HG03442 (cell line): ENCODE measurements at regions not wholly inside any gene's neighbourhood (a gene's known extent, or its start where the extent isn't known, plus 50 kb on each side); places are given as distances from the start of the nearest gene placed in this dataset.
"Not testable (repeated sequence)": the region's sequence is repeated elsewhere in the genome, so short reads cannot be mapped to it uniquely, and the experiment has no call there.

Experiments used
- ATAC-seq: cut with Tn5 transposase; IDR thresholded peaks from one replicate; pipeline ENCODE4 v1.9.1; 2021; ENCODE audit warnings: mild to moderate bottlenecking, moderate library complexity; ENCODE audit not compliant: unreplicated experiment

DNA sequence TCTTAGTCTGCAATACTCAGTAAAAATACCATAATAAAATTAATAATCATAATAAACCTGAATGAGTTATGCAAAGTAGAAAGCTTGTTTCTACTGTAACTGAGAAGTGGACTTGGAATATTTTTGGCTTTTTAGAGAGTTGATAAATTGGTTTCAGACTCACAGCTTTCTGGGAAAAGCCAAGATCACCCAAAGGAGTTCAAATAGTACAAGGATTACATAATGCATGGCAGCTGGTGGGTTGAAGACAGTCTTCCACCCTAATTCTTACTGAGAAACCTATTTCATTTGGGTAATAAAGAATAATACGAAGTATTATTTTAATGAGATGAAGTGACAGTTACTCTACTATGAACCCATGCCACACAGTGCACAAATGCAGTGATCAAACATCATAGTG is 139.4 kb upstream of the KLF12 start:
- ATAC-seq, result no peak

DNA sequence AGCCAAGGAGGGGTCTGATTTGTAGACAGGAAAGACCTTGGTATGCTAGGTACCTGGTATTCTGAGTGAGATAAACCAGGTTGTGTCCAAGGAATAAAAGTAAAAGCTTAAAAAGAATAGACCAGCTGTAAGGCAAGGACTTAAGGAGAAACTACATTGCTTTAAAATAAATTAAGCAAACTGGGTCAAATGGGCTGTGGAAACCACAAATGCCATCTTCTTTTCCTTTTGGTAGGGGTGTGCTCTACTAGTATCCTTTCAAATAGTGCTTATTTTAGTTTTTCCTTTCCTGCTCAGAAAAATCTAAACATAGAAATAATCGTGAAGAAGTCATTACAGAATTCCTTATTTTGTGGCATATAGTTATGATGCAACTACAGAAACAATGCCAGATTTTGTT is 138.6 kb upstream of the KLF12 start:
- ATAC-seq, result no peak

GRCh38 chr13:74270018-74270417 is 135.8 kb upstream of the KLF12 start:
- ATAC-seq, result no peak

- no peak for ATAC-seq
Observed at GRCh38 chr13:74266861-74267260, 132.7 kb upstream of the KLF12 start.

GRCh38 chr13:74266309-74266708 is 132.1 kb upstream of the KLF12 start:
- ATAC-seq, result no peak

DNA sequence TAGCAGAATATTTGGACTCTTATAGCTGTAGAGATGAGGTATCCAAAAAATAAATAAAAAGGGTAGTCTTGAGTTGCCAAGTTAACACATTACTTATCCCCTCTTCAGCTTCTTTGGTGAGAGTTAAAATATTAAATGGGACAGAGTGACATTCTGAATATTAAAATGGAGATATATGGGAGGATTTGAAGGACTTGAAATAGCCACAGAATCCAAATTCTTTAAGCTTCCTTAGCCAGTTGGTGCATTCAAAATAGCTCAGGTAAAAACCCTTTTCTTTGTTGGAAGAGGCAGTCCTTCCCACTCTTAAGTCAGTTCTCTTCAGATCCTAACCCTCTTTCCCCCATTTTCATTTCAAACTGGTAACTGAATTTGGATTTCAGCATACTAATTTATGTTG is 130.1 kb upstream of the KLF12 start:
- no peak for ATAC-seq

- ATAC-seq, result not testable (repeated sequence)
Observed at GRCh38 chr13:74260420-74260819, 126.2 kb upstream of the KLF12 start.

DNA sequence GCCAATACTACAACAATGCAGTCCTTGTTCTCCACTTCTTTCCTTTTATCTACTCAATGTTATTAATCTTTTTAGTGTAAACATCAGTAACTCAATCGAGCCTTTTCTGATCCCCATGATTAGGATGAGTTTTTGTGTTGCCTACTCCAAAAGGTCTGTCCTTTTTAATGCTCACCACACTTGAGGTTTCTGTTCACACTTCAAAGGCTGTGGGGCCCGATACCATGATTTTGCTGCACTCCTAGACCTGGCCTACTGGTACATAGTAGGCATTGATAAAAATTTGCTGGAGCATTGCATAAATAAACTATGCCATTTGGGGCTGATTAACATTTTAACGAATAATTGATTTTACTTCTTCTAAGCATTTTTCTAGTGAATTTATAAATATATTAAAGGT is 125.4 kb upstream of the KLF12 start:
- no peak for ATAC-seq

DNA sequence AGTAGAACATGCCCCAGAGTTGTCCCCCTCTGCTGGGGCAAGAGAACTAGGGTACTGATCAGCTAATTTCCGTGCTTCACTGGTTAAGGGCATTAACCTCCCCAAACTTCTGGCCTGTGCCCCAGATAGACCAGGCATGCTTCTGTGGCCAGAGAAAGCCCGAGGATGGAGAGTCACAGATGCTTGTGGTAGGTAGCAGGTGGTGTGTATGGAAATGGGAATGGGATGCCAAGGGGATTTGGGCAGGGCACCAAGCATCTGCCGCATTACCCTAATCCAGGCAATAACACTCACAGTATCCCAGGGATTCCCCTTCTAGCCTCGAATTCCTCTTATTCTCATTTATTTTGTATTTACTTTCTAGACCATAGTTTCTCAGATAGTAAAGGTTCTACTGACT is 124.8 kb upstream of the KLF12 start:
- ATAC-seq, result no peak

DNA sequence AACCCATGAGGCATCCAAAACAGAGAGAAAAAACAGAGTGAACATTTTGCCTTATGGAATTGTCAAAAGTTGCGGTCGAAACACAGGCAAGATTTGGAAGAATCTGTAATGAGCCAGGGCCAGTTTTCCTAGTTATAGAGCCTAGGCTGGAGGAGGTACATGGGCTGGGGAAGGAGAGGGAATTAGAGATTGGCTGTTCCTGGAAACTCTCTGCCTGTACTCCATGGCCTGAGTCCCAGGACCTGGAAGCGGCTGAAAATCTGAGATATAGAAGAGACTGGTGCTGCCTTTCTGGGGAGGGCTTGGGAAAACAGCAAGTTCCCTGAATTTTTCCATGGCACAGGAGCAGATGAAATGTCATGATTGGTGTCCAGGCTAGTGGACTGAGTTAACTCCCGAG is 122.8 kb upstream of the KLF12 start:
- no peak for ATAC-seq

- no peak for ATAC-seq
Observed at GRCh38 chr13:74253161-74253560, 119.0 kb upstream of the KLF12 start.

DNA sequence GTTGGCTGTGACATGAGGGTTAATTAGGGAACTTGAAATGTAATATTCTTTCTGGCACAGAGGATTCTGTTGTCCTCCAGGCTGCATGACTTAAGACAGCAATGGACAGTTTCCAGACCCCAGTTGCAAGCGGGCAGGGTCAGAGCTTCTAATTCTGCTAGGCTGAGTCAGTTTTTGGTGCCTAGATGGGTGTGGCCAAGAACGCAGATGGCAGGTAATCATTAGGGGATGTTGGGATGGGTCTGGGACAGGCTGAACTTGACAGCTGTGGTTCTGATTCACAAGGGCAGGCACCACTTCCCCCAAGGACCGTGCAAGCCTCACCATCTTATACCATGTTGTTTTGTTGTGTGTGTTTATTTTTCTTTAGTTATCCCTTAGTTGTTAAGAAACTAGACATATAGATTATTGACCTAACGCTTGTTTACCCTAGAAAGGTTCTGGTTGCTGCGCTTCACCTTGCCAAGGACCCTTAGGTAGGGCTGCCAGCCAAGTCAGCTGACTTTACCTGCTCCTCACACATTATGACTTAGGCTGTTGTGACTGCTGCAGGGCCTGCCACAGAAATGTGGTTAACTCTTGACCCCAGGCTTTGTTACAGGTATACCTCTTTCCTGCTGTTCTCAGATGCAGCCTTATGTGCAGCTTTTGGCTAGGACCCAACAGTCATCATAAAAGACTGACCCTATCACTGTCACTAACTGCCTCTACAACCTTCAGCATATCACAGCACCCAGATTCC is 117.7 kb upstream of the KLF12 start:
- ATAC-seq, result no peak

DNA sequence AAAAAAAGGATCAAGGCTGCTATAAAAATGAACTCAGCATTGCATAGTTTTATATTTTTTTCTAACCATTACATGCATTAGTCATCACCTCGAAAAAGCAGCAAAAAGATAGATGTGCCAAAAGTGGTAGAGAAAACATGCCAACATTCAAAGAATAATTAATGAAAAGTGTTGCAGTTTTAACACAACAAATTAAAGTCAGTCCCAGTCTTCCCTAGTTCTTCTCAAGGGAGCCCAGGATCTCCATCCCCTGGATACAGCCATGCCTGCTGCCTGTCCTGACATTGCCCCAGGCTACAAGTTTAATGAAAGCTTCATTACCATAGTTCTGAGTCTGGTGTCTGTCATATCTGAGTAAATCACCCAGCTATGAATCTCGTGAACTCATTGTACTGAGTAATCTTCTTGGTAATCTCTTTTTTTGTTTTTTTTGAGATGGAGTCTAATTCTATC is 116.6 kb upstream of the KLF12 start:
- no peak for ATAC-seq

GRCh38 chr13:74248477-74248876 is 114.3 kb upstream of the KLF12 start:
- ATAC-seq, result no peak

- ATAC-seq, result no peak
Observed at GRCh38 chr13:74246487-74246886, 112.3 kb upstream of the KLF12 start.

DNA sequence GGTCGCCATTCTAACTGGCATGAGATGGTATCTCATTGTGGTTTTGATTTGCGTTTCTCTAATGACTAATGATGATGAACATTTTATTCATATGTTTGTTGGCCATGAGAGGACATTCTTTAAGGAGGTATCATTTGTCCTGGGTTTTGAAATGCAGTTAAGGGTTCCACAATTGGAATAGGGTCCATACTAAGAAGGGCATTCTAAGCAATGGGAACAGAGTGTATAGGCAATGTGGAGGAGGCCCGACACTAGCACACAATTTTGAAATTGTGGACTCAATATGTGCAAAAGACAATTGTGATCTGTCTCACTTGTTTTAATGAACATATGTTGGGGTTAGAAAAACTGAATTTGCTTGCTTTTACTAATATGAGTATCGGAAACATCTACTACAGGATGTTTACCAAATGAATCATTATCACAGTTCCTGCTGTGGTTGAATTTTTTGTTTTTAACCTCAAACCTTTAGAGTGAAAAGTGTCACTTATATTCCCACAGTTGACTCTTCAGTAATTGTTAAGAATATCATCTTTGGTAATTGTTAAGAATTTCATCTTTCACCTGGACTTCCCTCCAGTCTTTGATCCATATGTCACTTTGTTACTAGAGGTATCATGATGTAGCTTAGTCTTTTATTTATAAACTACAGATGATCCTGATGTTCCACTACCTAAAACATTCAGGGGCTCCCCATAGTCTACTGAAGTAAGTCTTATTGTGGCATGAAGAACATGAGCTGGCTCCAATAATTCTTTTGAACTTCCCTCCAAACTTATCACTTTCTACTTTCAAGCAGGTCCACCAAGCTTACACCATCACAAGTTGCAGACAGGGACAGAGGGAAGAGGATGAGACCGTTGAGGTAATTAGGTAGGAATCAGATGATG is 109.7 kb upstream of the KLF12 start:
- ATAC-seq, result no peak

DNA sequence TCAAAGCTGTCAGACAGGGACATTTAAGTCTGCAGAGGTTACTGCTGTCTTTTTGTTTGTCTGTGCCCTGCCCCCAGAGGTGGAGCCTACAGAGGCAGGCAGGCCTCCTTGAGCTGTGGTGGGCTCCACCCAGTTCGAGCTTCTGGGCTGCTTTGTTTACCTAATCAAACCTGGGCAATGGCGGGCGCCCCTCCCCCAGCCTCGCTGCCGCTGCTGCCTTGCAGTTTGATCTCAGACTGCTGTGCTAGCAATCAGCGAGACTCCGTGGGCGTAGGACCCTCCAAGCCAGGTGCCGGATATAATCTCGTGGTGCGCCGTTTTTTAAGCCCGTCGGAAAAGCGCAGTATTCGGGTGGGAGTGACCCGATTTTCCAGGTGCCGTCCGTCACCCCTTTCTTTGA is 107.1 kb upstream of the KLF12 start:
- not testable (repeated sequence) for ATAC-seq

DNA sequence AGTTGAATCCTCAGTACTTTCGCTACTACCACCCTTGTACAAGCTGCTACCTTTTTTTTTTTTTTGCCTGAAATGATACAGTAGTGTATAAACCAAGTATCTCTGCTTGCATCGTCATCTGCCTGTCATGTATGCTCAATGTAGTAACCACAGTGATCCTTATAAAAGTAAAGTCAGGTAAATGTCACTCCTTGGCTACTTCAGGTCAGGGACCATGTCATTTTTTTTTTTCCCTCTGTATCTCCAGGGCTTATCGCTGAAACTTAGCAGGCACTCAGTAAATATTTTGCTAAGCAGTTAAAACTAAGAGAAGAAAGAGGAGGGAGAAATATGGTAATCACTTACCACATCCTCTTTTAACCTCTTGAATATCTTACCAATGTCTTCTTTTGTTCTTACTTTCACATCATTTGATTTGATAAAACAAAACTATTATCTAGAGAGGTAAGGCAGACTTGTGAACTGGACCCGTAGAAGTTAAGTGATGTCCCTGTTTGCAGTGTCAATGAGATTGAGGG is 96.8 kb upstream of the KLF12 start:
- ATAC-seq, result no peak

- no peak for ATAC-seq
Observed at GRCh38 chr13:74229242-74229641, 95.0 kb upstream of the KLF12 start.

DNA sequence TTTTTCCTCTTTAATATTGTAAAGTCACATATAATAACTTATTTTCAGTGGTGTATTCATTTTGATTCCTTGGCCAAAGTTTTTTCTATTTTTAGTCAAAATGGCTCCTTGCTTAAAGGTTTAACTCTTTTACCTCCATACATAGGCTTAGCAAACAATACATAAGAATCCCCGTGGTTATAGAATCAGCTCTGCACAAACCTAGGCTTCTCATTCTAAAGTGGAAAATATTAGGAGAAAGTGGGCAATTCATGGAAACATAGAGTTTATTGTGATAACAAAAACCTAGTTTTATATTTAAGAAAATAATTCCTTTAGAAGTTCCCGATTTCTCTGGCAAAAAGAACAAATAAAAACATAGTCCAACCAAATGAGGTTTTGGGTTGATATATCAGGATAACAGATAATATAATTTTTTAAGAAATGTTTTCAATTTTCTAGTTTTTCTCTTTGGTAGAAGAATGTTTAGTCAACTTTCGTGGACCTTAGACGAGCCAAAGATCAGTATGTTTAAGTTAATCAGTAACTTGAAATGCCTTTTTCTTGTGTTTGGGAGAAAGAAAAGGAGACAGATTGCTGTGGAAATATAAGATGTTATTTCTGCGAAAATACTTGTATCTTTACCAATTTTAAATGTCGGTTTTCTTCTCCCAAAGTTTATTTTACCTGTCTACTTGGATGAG is 93.4 kb upstream of the KLF12 start:
- no peak for ATAC-seq

DNA sequence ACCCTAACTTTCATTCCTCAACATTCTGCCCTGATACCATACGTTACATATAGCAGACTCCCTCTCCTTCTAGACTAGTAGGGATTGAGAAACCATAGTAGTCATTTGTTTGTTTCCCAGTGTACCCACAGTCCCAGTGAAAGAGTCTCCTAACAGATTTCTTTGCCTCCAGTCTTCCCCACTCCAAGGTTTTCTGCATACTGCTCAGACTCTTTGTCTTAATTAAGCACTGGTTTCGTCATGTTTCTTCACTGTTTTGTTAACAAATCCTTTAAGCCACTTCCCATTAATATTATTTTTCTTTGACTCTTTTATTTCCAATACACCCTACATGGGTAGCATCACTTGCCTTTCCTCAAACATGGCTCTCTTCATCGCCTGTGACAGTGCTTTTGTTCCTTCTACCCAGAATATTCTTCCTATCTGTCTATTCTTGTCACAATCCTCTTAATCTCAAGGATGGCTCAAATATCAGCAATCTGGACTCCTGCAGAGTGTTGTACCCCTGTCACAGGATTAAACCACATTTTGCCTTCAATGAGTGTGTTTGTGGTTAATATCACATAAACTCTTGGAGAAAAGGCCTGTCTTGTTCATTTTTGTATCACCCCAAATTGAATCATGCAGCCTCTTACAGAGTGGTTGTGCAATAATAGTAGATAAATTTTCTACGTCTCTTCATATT is 92.7 kb upstream of the KLF12 start:
- ATAC-seq, result no peak
